ENCODE measurements at regions not wholly inside any gene's neighbourhood (a gene's known extent, or its start where the extent isn't known, plus 50 kb on each side); places are given as distances from the start of the nearest gene placed in this dataset.

DNA sequence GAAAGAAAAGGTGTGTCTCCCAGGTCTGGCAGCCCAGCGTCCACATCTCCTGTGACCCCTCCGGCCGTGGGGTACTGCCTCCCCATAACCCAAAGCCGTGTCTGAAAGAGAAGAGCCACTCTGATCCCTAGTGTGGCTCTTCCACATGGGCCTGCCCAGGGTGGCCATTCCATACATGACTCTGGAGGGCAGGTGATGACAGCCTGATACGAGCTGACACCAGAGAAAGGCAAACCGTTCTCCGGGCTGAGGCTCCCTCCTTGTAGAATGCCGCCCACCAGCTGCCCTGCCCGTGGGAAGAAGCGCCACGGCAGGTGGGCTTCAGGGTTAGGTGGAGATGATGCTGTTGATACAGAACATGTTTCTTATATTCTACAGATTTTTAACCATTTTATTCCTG lies 451.6 kb upstream of the SALL3 start:
- H3K27ac ChIP-seq (ENCODE audit: control insufficient read depth, insufficient read depth, low read length), result no peak overlapping the region
- peaks cover 8% of the 10 kb centered on the region for H3K9me3 ChIP-seq (ENCODE audit: control insufficient read depth, low read depth, low read length)
- no peak overlapping the region for H3K4me3 ChIP-seq (ENCODE audit: control insufficient read depth in 2 of 3, extremely low read depth in 1 of 3, insufficient read depth in 2 of 3, low read depth in 1 of 3, low read length in 3 of 3)
- no peaks in the 10 kb centered on the region for H3K79me2 ChIP-seq (ENCODE audit: control insufficient read depth, insufficient read depth, low read length)
- dilution Hi-C loops (cut with MboI; ENCODE audit: extremely low pct_ligation_motif_present, low sequenced_read_pairs), result no loop called here
- no peak overlapping the region for H2AFZ ChIP-seq (ENCODE audit: control insufficient read depth, low read length)
- H3K4me2 ChIP-seq (ENCODE audit: control insufficient read depth, extremely low read depth, insufficient read depth, low read depth, low read length), result no peak overlapping the region
- no peak overlapping the region for H3K9ac ChIP-seq (ENCODE audit: control insufficient read depth, extremely low read depth, insufficient read depth, low read length)
- TF ChIP-seq, protein P1, sequence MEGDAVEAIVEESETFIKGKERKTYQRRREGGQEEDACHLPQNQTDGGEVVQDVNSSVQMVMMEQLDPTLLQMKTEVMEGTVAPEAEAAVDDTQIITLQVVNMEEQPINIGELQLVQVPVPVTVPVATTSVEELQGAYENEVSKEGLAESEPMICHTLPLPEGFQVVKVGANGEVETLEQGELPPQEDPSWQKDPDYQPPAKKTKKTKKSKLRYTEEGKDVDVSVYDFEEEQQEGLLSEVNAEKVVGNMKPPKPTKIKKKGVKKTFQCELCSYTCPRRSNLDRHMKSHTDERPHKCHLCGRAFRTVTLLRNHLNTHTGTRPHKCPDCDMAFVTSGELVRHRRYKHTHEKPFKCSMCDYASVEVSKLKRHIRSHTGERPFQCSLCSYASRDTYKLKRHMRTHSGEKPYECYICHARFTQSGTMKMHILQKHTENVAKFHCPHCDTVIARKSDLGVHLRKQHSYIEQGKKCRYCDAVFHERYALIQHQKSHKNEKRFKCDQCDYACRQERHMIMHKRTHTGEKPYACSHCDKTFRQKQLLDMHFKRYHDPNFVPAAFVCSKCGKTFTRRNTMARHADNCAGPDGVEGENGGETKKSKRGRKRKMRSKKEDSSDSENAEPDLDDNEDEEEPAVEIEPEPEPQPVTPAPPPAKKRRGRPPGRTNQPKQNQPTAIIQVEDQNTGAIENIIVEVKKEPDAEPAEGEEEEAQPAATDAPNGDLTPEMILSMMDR (optimal IDR thresholded peaks at IDR 0.05 in 1 of 3, IDR thresholded peaks at IDR 0.05 in 1 of 3, conservative IDR thresholded peaks at IDR 0.05 in 1 of 3; ENCODE audit: extremely low read depth in 1 of 3, insufficient read depth in 2 of 3, low read length in 3 of 3), result no peak
- TF ChIP-seq EZH2 (IDR thresholded peaks at IDR 0.05; ENCODE audit: low read length), result no peak
- no peaks in the 10 kb centered on the region for H3K27me3 ChIP-seq (ENCODE audit: control insufficient read depth, extremely low read depth, insufficient read depth, low read length)
- no peaks in the 10 kb centered on the region for H3K4me1 ChIP-seq (ENCODE audit: control insufficient read depth, extremely low read depth, insufficient read depth, low read length)
- no peak for FAIRE-seq
- no peaks in the 10 kb centered on the region for H3K36me3 ChIP-seq (ENCODE audit: control insufficient read depth in 2 of 2, extremely low read depth in 1 of 2, insufficient read depth in 2 of 2, low read length in 2 of 2)
- no peaks in the 10 kb centered on the region for H4K20me1 ChIP-seq (ENCODE audit: control insufficient read depth, extremely low read depth, insufficient read depth, low read length)
- no peak for DNase-seq (ENCODE audit: low read depth, low spot score)
- H3K9me1 ChIP-seq (ENCODE audit: control insufficient read depth, extremely low read depth, insufficient read depth, low read length), result no peaks in the 10 kb centered on the region

DNA sequence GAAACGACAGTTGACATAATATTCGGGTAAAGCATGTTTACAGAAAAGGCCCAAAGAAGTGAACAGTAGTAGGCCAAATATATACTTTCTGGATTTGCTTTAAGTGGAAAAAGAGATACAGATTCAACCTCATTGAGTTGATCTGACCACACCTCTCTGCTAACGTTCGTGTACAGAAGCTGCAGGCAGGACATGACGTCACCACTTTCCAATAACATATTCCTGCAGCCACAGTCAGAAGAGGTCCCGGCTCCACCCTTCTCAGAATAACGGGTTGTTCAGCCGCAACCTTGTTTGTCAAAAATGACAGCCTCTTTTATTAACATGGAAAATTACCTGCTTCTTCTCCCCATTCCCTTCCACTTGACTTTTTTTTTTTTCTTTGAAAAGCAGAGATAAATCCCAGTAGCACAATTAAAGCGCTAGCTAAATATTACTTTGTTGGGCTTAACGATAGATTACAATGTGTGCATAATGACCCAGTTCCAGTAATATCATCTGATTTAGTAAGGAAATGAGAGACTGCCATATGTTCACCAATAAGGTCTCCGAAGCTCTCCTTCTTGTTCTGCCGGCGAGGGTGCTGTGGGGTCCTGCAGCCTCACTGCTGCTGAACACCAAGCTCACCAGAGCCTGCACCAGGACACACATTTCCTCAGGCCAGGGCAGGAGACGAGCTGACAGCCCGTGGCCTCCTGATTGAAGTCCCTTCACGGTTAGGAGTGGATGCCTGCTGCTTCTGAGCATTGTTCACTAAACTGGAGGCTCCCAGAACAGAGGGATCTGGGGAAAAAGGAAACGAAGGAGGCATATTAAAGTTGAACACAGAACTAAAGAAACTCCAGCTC lies 451.0 kb upstream of the SALL3 start:
- no peaks in the 10 kb centered on the region for H3K9me1 ChIP-seq (ENCODE audit: control insufficient read depth, extremely low read depth, insufficient read depth, low read length)
- no peak overlapping the region for H2AFZ ChIP-seq (ENCODE audit: control insufficient read depth, low read length)
- H4K20me1 ChIP-seq (ENCODE audit: control insufficient read depth, extremely low read depth, insufficient read depth, low read length), result no peaks in the 10 kb centered on the region
- TF ChIP-seq EZH2 (IDR thresholded peaks at IDR 0.05; ENCODE audit: low read length), result no peak
- TF ChIP-seq, protein P1 (optimal IDR thresholded peaks at IDR 0.05 in 1 of 3, IDR thresholded peaks at IDR 0.05 in 1 of 3, conservative IDR thresholded peaks at IDR 0.05 in 1 of 3; ENCODE audit: extremely low read depth in 1 of 3, insufficient read depth in 2 of 3, low read length in 3 of 3), result no peak
- no peaks in the 10 kb centered on the region for H3K36me3 ChIP-seq (ENCODE audit: control insufficient read depth in 2 of 2, extremely low read depth in 1 of 2, insufficient read depth in 2 of 2, low read length in 2 of 2)
- FAIRE-seq, result no peak
- no peaks in the 10 kb centered on the region for H3K4me1 ChIP-seq (ENCODE audit: control insufficient read depth, extremely low read depth, insufficient read depth, low read length)
- dilution Hi-C loops (cut with MboI; ENCODE audit: extremely low pct_ligation_motif_present, low sequenced_read_pairs), result no loop called here
- H3K79me2 ChIP-seq (ENCODE audit: control insufficient read depth, insufficient read depth, low read length), result no peaks in the 10 kb centered on the region
- no peak overlapping the region for H3K4me2 ChIP-seq (ENCODE audit: control insufficient read depth, extremely low read depth, insufficient read depth, low read depth, low read length)
- no peaks in the 10 kb centered on the region for H3K27me3 ChIP-seq (ENCODE audit: control insufficient read depth, extremely low read depth, insufficient read depth, low read length)
- H3K9me3 ChIP-seq (ENCODE audit: control insufficient read depth, low read depth, low read length), result peaks cover 5% of the 10 kb centered on the region
- no peak overlapping the region for H3K9ac ChIP-seq (ENCODE audit: control insufficient read depth, extremely low read depth, insufficient read depth, low read length)
- no peak overlapping the region for H3K4me3 ChIP-seq (ENCODE audit: control insufficient read depth in 2 of 3, extremely low read depth in 1 of 3, insufficient read depth in 2 of 3, low read depth in 1 of 3, low read length in 3 of 3)
- H3K27ac ChIP-seq (ENCODE audit: control insufficient read depth, insufficient read depth, low read length), result no peak overlapping the region
- no peak for DNase-seq (ENCODE audit: low read depth, low spot score)

Data from keratinocyte (primary cell).